ENCODE measurements at regions not wholly inside any gene's neighbourhood (a gene's known extent, or its start where the extent isn't known, plus 50 kb on each side); places are given as distances from the start of the nearest gene placed in this dataset.

DNA sequence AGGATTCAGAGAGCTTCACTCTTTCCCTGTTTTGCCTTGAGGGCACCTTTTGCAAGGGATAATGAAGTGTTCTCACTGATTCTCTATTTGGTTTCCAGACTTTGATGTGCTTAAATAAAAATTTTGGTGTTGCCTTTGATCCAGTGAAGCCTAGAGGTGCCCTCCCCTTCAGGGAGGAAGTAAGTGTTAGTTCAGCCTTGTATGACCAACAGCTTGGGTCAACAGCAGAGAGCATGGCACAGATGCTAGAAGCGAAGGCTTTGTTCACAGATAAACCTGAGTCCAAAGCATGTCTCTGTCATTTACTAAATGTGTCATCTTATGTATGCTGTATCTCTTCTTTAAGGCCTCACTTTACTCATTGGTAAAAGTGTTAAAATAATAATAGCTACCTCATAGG is 52.8 kb upstream of the STXBP6 start:
- TF ChIP-seq, protein P1, sequence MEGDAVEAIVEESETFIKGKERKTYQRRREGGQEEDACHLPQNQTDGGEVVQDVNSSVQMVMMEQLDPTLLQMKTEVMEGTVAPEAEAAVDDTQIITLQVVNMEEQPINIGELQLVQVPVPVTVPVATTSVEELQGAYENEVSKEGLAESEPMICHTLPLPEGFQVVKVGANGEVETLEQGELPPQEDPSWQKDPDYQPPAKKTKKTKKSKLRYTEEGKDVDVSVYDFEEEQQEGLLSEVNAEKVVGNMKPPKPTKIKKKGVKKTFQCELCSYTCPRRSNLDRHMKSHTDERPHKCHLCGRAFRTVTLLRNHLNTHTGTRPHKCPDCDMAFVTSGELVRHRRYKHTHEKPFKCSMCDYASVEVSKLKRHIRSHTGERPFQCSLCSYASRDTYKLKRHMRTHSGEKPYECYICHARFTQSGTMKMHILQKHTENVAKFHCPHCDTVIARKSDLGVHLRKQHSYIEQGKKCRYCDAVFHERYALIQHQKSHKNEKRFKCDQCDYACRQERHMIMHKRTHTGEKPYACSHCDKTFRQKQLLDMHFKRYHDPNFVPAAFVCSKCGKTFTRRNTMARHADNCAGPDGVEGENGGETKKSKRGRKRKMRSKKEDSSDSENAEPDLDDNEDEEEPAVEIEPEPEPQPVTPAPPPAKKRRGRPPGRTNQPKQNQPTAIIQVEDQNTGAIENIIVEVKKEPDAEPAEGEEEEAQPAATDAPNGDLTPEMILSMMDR (IDR thresholded peaks at IDR 0.05): no peak
- TF ChIP-seq POLR2A (IDR thresholded peaks at IDR 0.05): no peak
